ENCODE measurements at regions not wholly inside any gene's neighbourhood (a gene's known extent, or its start where the extent isn't known, plus 50 kb on each side); places are given as distances from the start of the nearest gene placed in this dataset.
A peak's percentile ranks its signal among the peaks of the same experiment; 100 is the strongest.
"Not testable (repeated sequence)": the region's sequence is repeated elsewhere in the genome, so short reads cannot be mapped to it uniquely, and the experiment has no call there.

GRCh38 chrX:45400951-45401725 is 200.5 kb upstream of the DIPK2B start:
- H3K4me1 ChIP-seq (ENCODE audit: control insufficient read depth, low read depth, low read length): peaks cover 18% of the 10 kb centered on the region
- H3K9ac ChIP-seq (ENCODE audit: low read length); H3K27me3 ChIP-seq (ENCODE audit: control insufficient read depth, insufficient read depth, low read length); H3K36me3 ChIP-seq (ENCODE audit: control insufficient read depth, low read depth, low read length): not testable (repeated sequence)
- H3K4me3 ChIP-seq (ENCODE audit: low read length): peak overlapping the region; percentile 7
- H3K27ac ChIP-seq (ENCODE audit: low read length): peak overlapping the region; percentile 3
- peaks cover 18% of the 10 kb centered on the region for H3K9me3 ChIP-seq (ENCODE audit: control insufficient read depth, low read depth, low read length)

- Histone ChIP-seq H3K27me3 (ENCODE audit: control insufficient read depth, insufficient read depth, low read length) (no peaks in the 10 kb centered on the region), H3K4me3 (ENCODE audit: low read length) (peak overlapping the region; percentile 7), H3K36me3 (ENCODE audit: control insufficient read depth, low read depth, low read length) (no peaks in the 10 kb centered on the region), H3K9me3 (ENCODE audit: control insufficient read depth, low read depth, low read length) (peaks cover 15% of the 10 kb centered on the region), H3K4me1 (ENCODE audit: control insufficient read depth, low read depth, low read length) (peaks cover 18% of the 10 kb centered on the region), H3K9ac (ENCODE audit: low read length) (no peak overlapping the region), H3K27ac (ENCODE audit: low read length) (peak overlapping the region; percentile 3)
Observed at GRCh38 chrX:45400027-45400779, 199.5 kb upstream of the DIPK2B start.

GRCh38 chrX:45385757-45386156 is 185.1 kb upstream of the DIPK2B start:
- H3K27ac ChIP-seq (ENCODE audit: low read length): no peak overlapping the region
- H3K9ac ChIP-seq (ENCODE audit: low read length): no peak overlapping the region

GRCh38 chrX:45381841-45382240 is 181.2 kb upstream of the DIPK2B start:
- Histone ChIP-seq H3K4me3 (ENCODE audit: low read length) (no peak overlapping the region), H3K9me3 (ENCODE audit: control insufficient read depth, low read depth, low read length) (peaks cover 11% of the 10 kb centered on the region), H3K27me3 (ENCODE audit: control insufficient read depth, insufficient read depth, low read length) (no peaks in the 10 kb centered on the region), H3K36me3 (ENCODE audit: control insufficient read depth, low read depth, low read length) (no peaks in the 10 kb centered on the region), H3K9ac (ENCODE audit: low read length) (no peak overlapping the region), H3K27ac (ENCODE audit: low read length) (no peak overlapping the region), H3K4me1 (ENCODE audit: control insufficient read depth, low read depth, low read length) (no peaks in the 10 kb centered on the region)

More at GRCh38 chrX:45385757-45386156, 185.1 kb upstream of the DIPK2B start:
- no peaks in the 10 kb centered on the region for H3K27me3 ChIP-seq (ENCODE audit: control insufficient read depth, insufficient read depth, low read length)
- no peaks in the 10 kb centered on the region for H3K36me3 ChIP-seq (ENCODE audit: control insufficient read depth, low read depth, low read length)
- peaks cover 21% of the 10 kb centered on the region for H3K9me3 ChIP-seq (ENCODE audit: control insufficient read depth, low read depth, low read length)
- H3K4me3 ChIP-seq (ENCODE audit: low read length): no peak overlapping the region
- H3K4me1 ChIP-seq (ENCODE audit: control insufficient read depth, low read depth, low read length): no peaks in the 10 kb centered on the region

- no peaks in the 10 kb centered on the region for H3K4me1 ChIP-seq (ENCODE audit: control insufficient read depth, low read depth, low read length)
- peaks cover 11% of the 10 kb centered on the region for H3K9me3 ChIP-seq (ENCODE audit: control insufficient read depth, low read depth, low read length)
- no peak overlapping the region for H3K4me3 ChIP-seq (ENCODE audit: low read length)
- H3K27ac ChIP-seq (ENCODE audit: low read length): no peak overlapping the region
- H3K27me3 ChIP-seq (ENCODE audit: control insufficient read depth, insufficient read depth, low read length): no peaks in the 10 kb centered on the region
- H3K9ac ChIP-seq (ENCODE audit: low read length): no peak overlapping the region
- no peaks in the 10 kb centered on the region for H3K36me3 ChIP-seq (ENCODE audit: control insufficient read depth, low read depth, low read length)
Observed at GRCh38 chrX:45381366-45381765, 180.7 kb upstream of the DIPK2B start.

- Histone ChIP-seq H3K27me3 (ENCODE audit: control insufficient read depth, insufficient read depth, low read length) (no peaks in the 10 kb centered on the region), H3K9me3 (ENCODE audit: control insufficient read depth, low read depth, low read length) (peaks cover 15% of the 10 kb centered on the region), H3K36me3 (ENCODE audit: control insufficient read depth, low read depth, low read length) (no peaks in the 10 kb centered on the region), H3K27ac (ENCODE audit: low read length) (no peak overlapping the region), H3K9ac (ENCODE audit: low read length) (no peak overlapping the region), H3K4me3 (ENCODE audit: low read length) (no peak overlapping the region), H3K4me1 (ENCODE audit: control insufficient read depth, low read depth, low read length) (no peaks in the 10 kb centered on the region)
Observed at GRCh38 chrX:45379236-45379635, 178.6 kb upstream of the DIPK2B start.

- Histone ChIP-seq H3K27me3 (ENCODE audit: control insufficient read depth, insufficient read depth, low read length) (no peaks in the 10 kb centered on the region), H3K4me3 (ENCODE audit: low read length) (no peak overlapping the region), H3K9me3 (ENCODE audit: control insufficient read depth, low read depth, low read length) (peaks cover 55% of the 10 kb centered on the region), H3K4me1 (ENCODE audit: control insufficient read depth, low read depth, low read length) (no peaks in the 10 kb centered on the region), H3K36me3 (ENCODE audit: control insufficient read depth, low read depth, low read length) (no peaks in the 10 kb centered on the region), H3K27ac (ENCODE audit: low read length) (no peak overlapping the region), H3K9ac (ENCODE audit: low read length) (no peak overlapping the region)
Observed at GRCh38 chrX:45372151-45372550, 171.5 kb upstream of the DIPK2B start.

GRCh38 chrX:45368705-45369104 is 168.0 kb upstream of the DIPK2B start:
- Histone ChIP-seq H3K4me3 (ENCODE audit: low read length) (no peak overlapping the region), H3K36me3 (ENCODE audit: control insufficient read depth, low read depth, low read length) (no peaks in the 10 kb centered on the region), H3K9me3 (ENCODE audit: control insufficient read depth, low read depth, low read length) (peaks cover 51% of the 10 kb centered on the region), H3K4me1 (ENCODE audit: control insufficient read depth, low read depth, low read length) (no peaks in the 10 kb centered on the region), H3K9ac (ENCODE audit: low read length) (no peak overlapping the region), H3K27ac (ENCODE audit: low read length) (no peak overlapping the region), H3K27me3 (ENCODE audit: control insufficient read depth, insufficient read depth, low read length) (no peaks in the 10 kb centered on the region)

GRCh38 chrX:45363596-45363995 is 162.9 kb upstream of the DIPK2B start:
- no peaks in the 10 kb centered on the region for H3K36me3 ChIP-seq (ENCODE audit: control insufficient read depth, low read depth, low read length)
- no peaks in the 10 kb centered on the region for H3K27me3 ChIP-seq (ENCODE audit: control insufficient read depth, insufficient read depth, low read length)
- H3K9ac ChIP-seq (ENCODE audit: low read length): no peak overlapping the region
- no peak overlapping the region for H3K27ac ChIP-seq (ENCODE audit: low read length)
- no peaks in the 10 kb centered on the region for H3K4me1 ChIP-seq (ENCODE audit: control insufficient read depth, low read depth, low read length)
- peaks cover 26% of the 10 kb centered on the region for H3K9me3 ChIP-seq (ENCODE audit: control insufficient read depth, low read depth, low read length)
- no peak overlapping the region for H3K4me3 ChIP-seq (ENCODE audit: low read length)

- H3K4me1 ChIP-seq (ENCODE audit: control insufficient read depth, low read depth, low read length): no peaks in the 10 kb centered on the region
Observed at GRCh38 chrX:45360571-45360970, 159.9 kb upstream of the DIPK2B start.

GRCh38 chrX:45358392-45358791 is 157.7 kb upstream of the DIPK2B start:
- H3K27ac ChIP-seq (ENCODE audit: low read length): no peak overlapping the region
- H3K4me1 ChIP-seq (ENCODE audit: control insufficient read depth, low read depth, low read length): no peaks in the 10 kb centered on the region
- peaks cover 23% of the 10 kb centered on the region for H3K9me3 ChIP-seq (ENCODE audit: control insufficient read depth, low read depth, low read length)
- no peaks in the 10 kb centered on the region for H3K36me3 ChIP-seq (ENCODE audit: control insufficient read depth, low read depth, low read length)
- H3K4me3 ChIP-seq (ENCODE audit: low read length): no peak overlapping the region
- H3K9ac ChIP-seq (ENCODE audit: low read length): no peak overlapping the region
- H3K27me3 ChIP-seq (ENCODE audit: control insufficient read depth, insufficient read depth, low read length): no peaks in the 10 kb centered on the region

More at GRCh38 chrX:45360571-45360970, 159.9 kb upstream of the DIPK2B start:
- peaks cover 26% of the 10 kb centered on the region for H3K9me3 ChIP-seq (ENCODE audit: control insufficient read depth, low read depth, low read length)
- no peaks in the 10 kb centered on the region for H3K36me3 ChIP-seq (ENCODE audit: control insufficient read depth, low read depth, low read length)
- no peak overlapping the region for H3K4me3 ChIP-seq (ENCODE audit: low read length)
- H3K27me3 ChIP-seq (ENCODE audit: control insufficient read depth, insufficient read depth, low read length): no peaks in the 10 kb centered on the region
- H3K9ac ChIP-seq (ENCODE audit: low read length): no peak overlapping the region
- H3K27ac ChIP-seq (ENCODE audit: low read length): no peak overlapping the region

All from iPS-18a (cell line).